Fibroblast of mammary gland (primary cell): ENCODE measurements at regions not wholly inside any gene's neighbourhood (a gene's known extent, or its start where the extent isn't known, plus 50 kb on each side); places are given as distances from the start of the nearest gene placed in this dataset.

ENCODE experiments used
- DNase-seq: peaks from one replicate; pipeline ENCODE4 v3.0.0-alpha.2; 2010; ENCODE audit warnings: low read depth
- H3K4me3 ChIP-seq: 2 replicates; pipeline ENCODE4 v1.5.1; 2011; ENCODE audit warnings: low read depth, mild to moderate bottlenecking, low read length, moderate library complexity; ENCODE audit not compliant: control insufficient read depth
- TF ChIP-seq, protein P1 (sequence below): conservative IDR thresholded peaks from 2 replicates; pipeline ENCODE4 v1.5.1; 2011; ENCODE audit warnings: low read depth, low read length, inconsistent platforms; ENCODE audit not compliant: control insufficient read depth, insufficient read depth

DNA sequence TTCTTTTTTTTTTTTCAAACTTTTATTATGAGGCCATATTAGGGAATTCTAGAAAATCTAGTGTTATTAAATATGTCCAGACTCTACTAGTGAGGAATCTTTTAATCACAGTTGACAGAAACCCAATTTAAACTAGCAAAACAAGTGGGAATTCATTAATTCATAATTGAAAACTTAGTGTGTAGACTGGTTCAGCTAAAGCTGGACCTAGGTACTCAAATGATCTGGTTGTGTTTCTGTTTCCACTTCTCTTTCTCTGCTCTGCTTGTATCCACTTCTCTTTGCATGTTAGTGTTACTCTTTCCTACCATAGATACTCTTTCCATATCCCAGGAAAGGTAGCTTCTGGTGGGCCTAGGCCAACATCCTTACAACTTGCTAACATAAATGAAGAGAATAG lies 81.2 kb upstream of the HIVEP3 start:
- H3K4me3 ChIP-seq: no peak overlapping the region
- TF ChIP-seq, protein P1, sequence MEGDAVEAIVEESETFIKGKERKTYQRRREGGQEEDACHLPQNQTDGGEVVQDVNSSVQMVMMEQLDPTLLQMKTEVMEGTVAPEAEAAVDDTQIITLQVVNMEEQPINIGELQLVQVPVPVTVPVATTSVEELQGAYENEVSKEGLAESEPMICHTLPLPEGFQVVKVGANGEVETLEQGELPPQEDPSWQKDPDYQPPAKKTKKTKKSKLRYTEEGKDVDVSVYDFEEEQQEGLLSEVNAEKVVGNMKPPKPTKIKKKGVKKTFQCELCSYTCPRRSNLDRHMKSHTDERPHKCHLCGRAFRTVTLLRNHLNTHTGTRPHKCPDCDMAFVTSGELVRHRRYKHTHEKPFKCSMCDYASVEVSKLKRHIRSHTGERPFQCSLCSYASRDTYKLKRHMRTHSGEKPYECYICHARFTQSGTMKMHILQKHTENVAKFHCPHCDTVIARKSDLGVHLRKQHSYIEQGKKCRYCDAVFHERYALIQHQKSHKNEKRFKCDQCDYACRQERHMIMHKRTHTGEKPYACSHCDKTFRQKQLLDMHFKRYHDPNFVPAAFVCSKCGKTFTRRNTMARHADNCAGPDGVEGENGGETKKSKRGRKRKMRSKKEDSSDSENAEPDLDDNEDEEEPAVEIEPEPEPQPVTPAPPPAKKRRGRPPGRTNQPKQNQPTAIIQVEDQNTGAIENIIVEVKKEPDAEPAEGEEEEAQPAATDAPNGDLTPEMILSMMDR: no peak
- DNase-seq: no peak

DNA sequence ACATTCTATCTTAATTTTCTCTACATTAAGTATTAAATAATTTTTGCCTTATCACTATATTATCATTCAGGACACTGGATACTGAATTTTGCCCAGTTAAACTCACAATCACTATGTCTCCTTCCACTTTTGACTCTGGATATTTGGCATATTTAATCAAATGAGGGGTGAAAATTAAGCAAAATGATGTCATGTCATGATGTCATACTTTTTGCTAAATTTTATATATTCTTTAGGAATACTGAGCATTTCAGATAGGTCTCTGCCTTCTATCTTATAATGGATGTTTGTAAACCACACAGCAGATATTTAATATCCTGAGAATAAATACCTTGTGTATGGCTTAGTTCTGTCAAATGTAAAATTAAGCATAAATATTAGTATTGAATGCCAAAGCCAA lies 79.5 kb upstream of the HIVEP3 start:
- no peak overlapping the region for H3K4me3 ChIP-seq
- TF ChIP-seq, protein P1: no peak
- no peak for DNase-seq

DNA sequence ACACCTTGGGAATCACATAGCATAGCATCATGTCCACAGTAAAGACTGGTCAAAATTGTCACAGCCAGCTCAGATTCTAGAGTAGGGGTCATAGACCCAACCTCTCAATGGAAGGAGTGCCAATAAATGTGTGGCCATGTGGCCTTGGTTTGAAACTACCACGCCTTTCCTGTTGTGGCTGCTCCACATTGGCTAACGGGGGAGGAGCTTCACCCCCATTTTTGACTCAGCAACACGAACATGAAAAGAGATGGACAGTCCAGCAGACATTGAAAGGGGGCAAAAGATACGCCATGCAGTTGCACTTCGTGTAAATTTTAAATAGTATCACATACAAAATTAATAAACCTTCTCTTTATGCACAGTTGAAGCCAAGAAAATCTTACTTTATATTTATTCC lies 78.4 kb upstream of the HIVEP3 start:
- TF ChIP-seq, protein P1: no peak
- no peak for DNase-seq
- no peak overlapping the region for H3K4me3 ChIP-seq

DNA sequence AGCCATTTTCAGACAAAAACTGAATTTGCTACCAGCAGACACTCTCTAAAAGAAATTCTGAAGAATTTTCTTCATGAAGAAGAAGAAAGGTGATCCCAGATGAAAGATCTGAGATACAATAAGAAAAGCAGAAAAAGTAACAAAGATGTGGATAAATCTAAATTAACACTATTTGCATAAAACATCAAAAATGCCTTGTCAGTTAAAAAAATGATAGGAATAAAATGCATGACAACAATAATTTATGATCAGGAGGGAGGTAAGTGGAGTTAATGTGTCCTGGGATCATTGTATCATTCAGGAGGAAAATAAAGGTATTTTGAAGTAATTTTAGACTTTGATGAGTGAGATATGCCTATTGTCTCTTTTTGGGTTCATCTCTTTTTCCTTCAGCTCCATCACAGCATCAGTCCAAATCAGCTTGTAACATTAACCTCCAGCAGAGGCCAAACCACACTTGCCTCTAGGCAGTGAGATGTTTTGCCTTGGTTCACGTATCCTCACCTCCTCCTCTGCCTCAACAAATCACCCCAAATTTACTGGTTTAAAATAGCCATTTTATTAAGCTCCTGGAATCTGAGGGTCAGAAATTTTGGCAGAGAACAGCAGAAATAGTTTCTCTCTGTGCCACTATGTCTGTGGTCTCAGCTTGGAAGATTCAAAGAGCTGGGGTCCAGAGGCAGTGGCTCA lies 76.9 kb upstream of the HIVEP3 start:
- H3K4me3 ChIP-seq: no peak overlapping the region
- TF ChIP-seq, protein P1: no peak
- DNase-seq: no peak

DNA sequence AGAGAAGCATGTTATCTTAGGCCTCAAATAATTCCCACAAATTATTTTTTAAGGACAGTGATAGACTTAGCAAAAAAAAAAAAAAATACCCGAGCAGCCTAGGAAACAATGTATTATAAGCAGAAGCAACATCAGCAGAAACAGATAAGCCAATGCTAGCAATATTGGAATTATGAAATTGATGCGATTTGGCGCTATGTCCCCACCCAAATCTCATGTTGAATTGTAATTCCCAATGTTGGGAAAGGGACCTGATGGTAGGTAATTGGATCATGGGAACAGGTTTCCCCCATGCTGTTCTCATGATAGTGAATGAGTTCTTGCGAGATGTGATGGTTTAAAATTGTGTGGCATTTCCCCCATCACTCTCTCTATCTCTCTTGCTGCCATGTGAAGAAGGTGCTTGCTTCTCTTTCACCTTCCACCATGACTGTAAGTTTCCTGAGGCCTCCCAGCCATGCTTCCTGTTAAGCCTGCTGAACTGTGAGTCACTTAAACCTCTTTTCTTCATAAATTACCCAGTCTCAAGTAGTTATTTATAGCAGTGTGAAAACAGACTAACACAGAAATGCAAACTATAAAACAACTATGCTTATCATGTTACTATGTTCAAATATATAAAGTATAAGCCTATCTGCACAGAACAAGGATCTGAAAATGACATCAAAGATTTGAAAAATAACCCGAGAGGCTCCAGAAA lies 75.6 kb upstream of the HIVEP3 start:
- TF ChIP-seq, protein P1: no peak
- H3K4me3 ChIP-seq: no peak overlapping the region
- DNase-seq: no peak

DNA sequence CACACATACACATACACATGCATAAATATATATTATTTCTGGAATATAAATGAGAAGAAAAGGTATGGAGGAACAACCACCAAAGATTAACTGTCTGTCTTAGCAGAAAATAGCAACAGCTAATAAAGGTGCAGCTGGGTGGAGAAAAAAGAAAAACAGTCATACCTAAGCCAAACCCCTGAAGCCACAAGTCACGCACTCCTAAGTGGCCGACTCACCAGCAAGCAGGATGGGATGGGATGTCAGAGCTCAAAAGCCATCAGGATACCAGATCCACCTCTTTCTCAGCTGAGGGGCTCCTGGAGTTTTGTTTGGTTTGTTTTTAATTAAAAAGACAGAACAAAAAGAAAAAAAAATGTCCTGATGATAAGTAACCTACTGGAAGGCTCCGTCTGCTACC lies 64.7 kb upstream of the HIVEP3 start:
- TF ChIP-seq, protein P1: no peak
- H3K4me3 ChIP-seq: no peak overlapping the region
- no peak for DNase-seq
